Caco-2 (cell line): ENCODE measurements at regions not wholly inside any gene's neighbourhood (a gene's known extent, or its start where the extent isn't known, plus 50 kb on each side); places are given as distances from the start of the nearest gene placed in this dataset.

Experiments used
- BruUV-seq: library from RNA; stranded (reverse); fragments of 400-500 nt; replicated peaks from 2 replicates; lab custom pipeline; 2021; lab: Mats Ljungman, UMichigan
- CTCF ChIA-PET: fragments of 300-600 bp; sonication (Branson Sonifier 250); formaldehyde crosslinking; loops from one replicate; lab custom pipeline; 2022; ENCODE audit warnings: antibody characterized with exemption; lab: Charles Lee
- POLR2A ChIA-PET: fragments of 300-600 bp; sonication (Branson Sonifier 250); formaldehyde crosslinking; loops from one replicate; lab custom pipeline; 2022; ENCODE audit warnings: antibody characterized with exemption; lab: Charles Lee
- DNase-seq, 2 experiments: peaks; one replicate each; pipeline versions ENCODE4 v3.0.0 to v3.0.0-alpha.2; 2020 to 2022
- H3K27me3 ChIP-seq: replicated peaks from 2 replicates; pipeline ENCODE4 v1.6.0; 2011; ENCODE audit warnings: low read length; ENCODE audit not compliant: control insufficient read depth, insufficient read depth
- H3K36me3 ChIP-seq: 2 replicates; pipeline ENCODE4 v1.5.1; 2011; ENCODE audit warnings: low read length; ENCODE audit not compliant: control insufficient read depth, insufficient read depth
- H3K4me1 ChIP-seq: fragments of 250-450 bp; sonication (Bioruptor Pico); 2 replicates; pipeline ENCODE4 v1.5.1; 2020; ENCODE audit warnings: mild to moderate bottlenecking
- H3K4me3 ChIP-seq: 2 replicates; pipeline ENCODE4 v1.5.1; 2011; ENCODE audit warnings: low read depth, mild to moderate bottlenecking, control low read depth, low read length
- H3K9me3 ChIP-seq: fragments of 250-450 bp; sonication (Bioruptor Pico); 2 replicates; pipeline ENCODE4 v1.5.1; 2020; ENCODE audit warnings: mild to moderate bottlenecking, moderate library complexity
- H3K27ac Mint-ChIP-seq: one replicate; pipeline ENCODE4 v1.8.0; 2022; ENCODE audit warnings: mixed read lengths; ENCODE audit not compliant: unreplicated experiment
- H3K27me3 Mint-ChIP-seq: one replicate; pipeline ENCODE4 v1.8.0; 2022; ENCODE audit warnings: mixed read lengths; ENCODE audit not compliant: insufficient read depth, unreplicated experiment
- H3K36me3 Mint-ChIP-seq: one replicate; pipeline ENCODE4 v1.8.0; 2022; ENCODE audit warnings: mild to moderate bottlenecking, mixed read lengths; ENCODE audit not compliant: insufficient read depth, unreplicated experiment
- H3K4me1 Mint-ChIP-seq: one replicate; pipeline ENCODE4 v1.8.0; 2022; ENCODE audit warnings: low read depth, mixed read lengths; ENCODE audit not compliant: unreplicated experiment
- H3K4me3 Mint-ChIP-seq: one replicate; pipeline ENCODE4 v1.8.0; 2022; ENCODE audit warnings: mild to moderate bottlenecking, moderate library complexity, mixed read lengths; ENCODE audit not compliant: unreplicated experiment
- H3K9me3 Mint-ChIP-seq: one replicate; pipeline ENCODE4 v1.8.0; 2022; ENCODE audit warnings: mixed read lengths; ENCODE audit not compliant: unreplicated experiment
- CTCF ChIP-seq, 2 experiments: fragments of 200-600 bp in 1 of 2; IDR thresholded peaks; 1 replicate in 1 of 2; 2 replicates in 1 of 2; pipeline versions ENCODE4 v1.5.1 to v1.8.0; 2011 to 2022; ENCODE audit warnings: antibody characterized with exemption in 1 of 2, control low read depth in 1 of 2, inconsistent platforms in 1 of 2, low read depth in 1 of 2, low read length in 1 of 2, mild to moderate bottlenecking in 1 of 2, moderate library complexity in 1 of 2; ENCODE audit not compliant: insufficient read depth in 1 of 2, severe bottlenecking in 1 of 2, unreplicated experiment in 1 of 2
- intact Hi-C: fragments of 100-400 bp; cut with micrococcal nuclease; formaldehyde crosslinking; loops from one replicate; pipeline ENCODE4 v1.10.0; 2022; ENCODE audit not compliant: unreplicated experiment

- no peaks in the 10 kb centered on the region for H3K4me1 ChIP-seq
- Mint-ChIP-seq H3K9me3 (peaks cover 10% of the 10 kb centered on the region), H3K27ac (no peak overlapping the region), H3K27me3 (no peaks in the 10 kb centered on the region), H3K4me3 (no peak overlapping the region), H3K4me1 (no peaks in the 10 kb centered on the region), H3K36me3 (no peaks in the 10 kb centered on the region)
- H3K9me3 ChIP-seq: no peaks in the 10 kb centered on the region
- ChIA-PET POLR2A (no interaction called here), CTCF (no interaction called here)
- BruUV-seq: no TSS peak
- H3K27me3 ChIP-seq: no peaks in the 10 kb centered on the region
- H3K36me3 ChIP-seq: no peaks in the 10 kb centered on the region
- intact Hi-C loops: no loop called here
- DNase-seq: no peak
- TF ChIP-seq CTCF (IDR thresholded peaks at IDR 0.05; ENCODE audit: insufficient read depth in 1 of 2, low read depth in 1 of 2, low read length in 1 of 2, severe bottlenecking in 1 of 2, unreplicated experiment in 1 of 2): no peak
- no peak overlapping the region for H3K4me3 ChIP-seq
Measured at GRCh38 chr17:71371809-71372208, 749.0 kb upstream of the SOX9 start.

- no peaks in the 10 kb centered on the region for H3K9me3 ChIP-seq
- no peak for TF ChIP-seq CTCF (IDR thresholded peaks at IDR 0.05; ENCODE audit: insufficient read depth in 1 of 2, low read depth in 1 of 2, low read length in 1 of 2, severe bottlenecking in 1 of 2, unreplicated experiment in 1 of 2)
- Mint-ChIP-seq H3K9me3 (peaks cover 9% of the 10 kb centered on the region), H3K4me1 (peaks cover 30% of the 10 kb centered on the region), H3K4me3 (no peak overlapping the region), H3K27ac (no peak overlapping the region), H3K36me3 (peaks cover 4% of the 10 kb centered on the region), H3K27me3 (no peaks in the 10 kb centered on the region)
- H3K27me3 ChIP-seq: no peaks in the 10 kb centered on the region
- intact Hi-C loops: loop anchor here (2.0 kb wide), 1 partner anchor 13 kb away; no protein-coding TSS in a partner anchor
- H3K4me1 ChIP-seq: peaks cover 33% of the 10 kb centered on the region
- H3K36me3 ChIP-seq: no peaks in the 10 kb centered on the region
- CTCF ChIA-PET: no interaction called here
- H3K4me3 ChIP-seq: no peak overlapping the region
- POLR2A ChIA-PET: no interaction called here
- no peak for DNase-seq
- no TSS peak for BruUV-seq
Measured at GRCh38 chr17:71375948-71376347, 744.9 kb upstream of the SOX9 start.

- H3K4me3 ChIP-seq: no peak overlapping the region
- no peak for TF ChIP-seq CTCF (IDR thresholded peaks at IDR 0.05; ENCODE audit: insufficient read depth in 1 of 2, low read depth in 1 of 2, low read length in 1 of 2, severe bottlenecking in 1 of 2, unreplicated experiment in 1 of 2)
- H3K9me3 Mint-ChIP-seq: peaks cover 9% of the 10 kb centered on the region
- H3K9me3 ChIP-seq: no peaks in the 10 kb centered on the region
- H3K27me3 ChIP-seq: no peaks in the 10 kb centered on the region
- H3K4me1 Mint-ChIP-seq: peaks cover 34% of the 10 kb centered on the region
- no peaks in the 10 kb centered on the region for H3K36me3 ChIP-seq
- DNase-seq: no peak
- POLR2A ChIA-PET: no interaction called here
- H3K27ac Mint-ChIP-seq: no peak overlapping the region
- H3K27me3 Mint-ChIP-seq: no peaks in the 10 kb centered on the region
- H3K36me3 Mint-ChIP-seq: peaks cover 4% of the 10 kb centered on the region
- intact Hi-C loops: loop anchor here (2.0 kb wide), 1 partner anchor 14 kb away; no protein-coding TSS in a partner anchor
- BruUV-seq: no TSS peak
- peaks cover 43% of the 10 kb centered on the region for H3K4me1 ChIP-seq
- H3K4me3 Mint-ChIP-seq: no peak overlapping the region
- CTCF ChIA-PET: no interaction called here
Measured at GRCh38 chr17:71376933-71377332, 743.9 kb upstream of the SOX9 start.
